ENCODE measurements at regions not wholly inside any gene's neighbourhood (a gene's known extent, or its start where the extent isn't known, plus 50 kb on each side); places are given as distances from the start of the nearest gene placed in this dataset.

GRCh38 chr5:61600945-61601511 is 269.0 kb downstream of the ZSWIM6 start:
- no peak for ATAC-seq
- intact Hi-C loops (cut with DNase I; ENCODE audit: low total_unique reads), result no loop called here
- H3K9me3 ChIP-seq, result no peaks in the 10 kb centered on the region

GRCh38 chr5:61603211-61603908 is 271.3 kb downstream of the ZSWIM6 start:
- H3K9me3 ChIP-seq, result no peaks in the 10 kb centered on the region
- in situ Hi-C loops (cut with MboI; ENCODE audit: low sequenced_read_pairs in 4 of 4), result no loop called here
- no peak for DNase-seq

More at GRCh38 chr5:61600945-61601511, 269.0 kb downstream of the ZSWIM6 start:
- no peak overlapping the region for H3K27ac ChIP-seq
- no peaks in the 10 kb centered on the region for H3K4me1 ChIP-seq
- no peaks in the 10 kb centered on the region for H3K27me3 ChIP-seq
- no peak overlapping the region for H3K4me3 ChIP-seq
- TF ChIP-seq POLR2A (IDR thresholded peaks at IDR 0.05) (no peak), CTCF (IDR thresholded peaks at IDR 0.05 in 4 of 5, conservative IDR thresholded peaks at IDR 0.05 in 1 of 5) (no peak)
- no peak for DNase-seq
- in situ Hi-C loops (cut with MboI; ENCODE audit: low sequenced_read_pairs in 4 of 4), result no loop called here
- no peaks in the 10 kb centered on the region for H3K36me3 ChIP-seq

GRCh38 chr5:61604076-61605025 is 272.3 kb downstream of the ZSWIM6 start:
- intact Hi-C loops (cut with DNase I; ENCODE audit: low total_unique reads) (no loop called here), in situ Hi-C loops (cut with MboI; ENCODE audit: low sequenced_read_pairs in 4 of 4) (no loop called here)
- DNase-seq (no peak), ATAC-seq (no peak)
- H3K36me3 ChIP-seq, result no peaks in the 10 kb centered on the region
- no peak overlapping the region for H3K27ac ChIP-seq
- H3K27me3 ChIP-seq, result no peaks in the 10 kb centered on the region
- no peaks in the 10 kb centered on the region for H3K4me1 ChIP-seq
- H3K9me3 ChIP-seq, result no peaks in the 10 kb centered on the region
- TF ChIP-seq CTCF (IDR thresholded peaks at IDR 0.05 in 4 of 5, conservative IDR thresholded peaks at IDR 0.05 in 1 of 5) (no peak), POLR2A (IDR thresholded peaks at IDR 0.05) (no peak)
- H3K4me3 ChIP-seq, result no peak overlapping the region

More at GRCh38 chr5:61603211-61603908, 271.3 kb downstream of the ZSWIM6 start:
- Histone ChIP-seq H3K27ac (no peak overlapping the region), H3K4me1 (no peaks in the 10 kb centered on the region), H3K27me3 (no peaks in the 10 kb centered on the region), H3K4me3 (no peak overlapping the region), H3K36me3 (no peaks in the 10 kb centered on the region)
- no peak for ATAC-seq
- TF ChIP-seq CTCF (IDR thresholded peaks at IDR 0.05 in 4 of 5, conservative IDR thresholded peaks at IDR 0.05 in 1 of 5) (no peak), POLR2A (IDR thresholded peaks at IDR 0.05) (no peak)
- intact Hi-C loops (cut with DNase I; ENCODE audit: low total_unique reads), result no loop called here

- no peaks in the 10 kb centered on the region for H3K9me3 ChIP-seq
- H3K4me3 ChIP-seq, result no peak overlapping the region
- H3K27me3 ChIP-seq, result no peaks in the 10 kb centered on the region
- H3K36me3 ChIP-seq, result no peaks in the 10 kb centered on the region
- H3K4me1 ChIP-seq, result no peaks in the 10 kb centered on the region
- in situ Hi-C loops (cut with MboI; ENCODE audit: low sequenced_read_pairs in 4 of 4) (no loop called here), intact Hi-C loops (cut with DNase I; ENCODE audit: low total_unique reads) (no loop called here)
- TF ChIP-seq CTCF (IDR thresholded peaks at IDR 0.05 in 4 of 5, conservative IDR thresholded peaks at IDR 0.05 in 1 of 5) (no peak), POLR2A (IDR thresholded peaks at IDR 0.05) (no peak)
- DNase-seq, result no peak
- ATAC-seq, result no peak
- H3K27ac ChIP-seq, result no peak overlapping the region
Observed at GRCh38 chr5:61609840-61610677, 278.0 kb downstream of the ZSWIM6 start.

Data from gastrocnemius medialis (tissue), 4 donors.